22Rv1 (cell line): ENCODE measurements at regions not wholly inside any gene's neighbourhood (a gene's known extent, or its start where the extent isn't known, plus 50 kb on each side); places are given as distances from the start of the nearest gene placed in this dataset.

Experiments used
- H3K27ac ChIP-seq: fragments of 450-650 bp; 2 replicates; pipeline ENCODE4 v1.5.1; 2017
- ZFX ChIP-seq: fragments of 450-650 bp; IDR thresholded peaks from 2 replicates; pipeline ENCODE4 v1.6.1; 2017; ENCODE audit warnings: antibody characterized with exemption, borderline replicate concordance
- TF ChIP-seq, protein P1 (sequence below): fragments of 450-650 bp; IDR thresholded peaks from 2 replicates; pipeline ENCODE4 v1.5.1; 2017; ENCODE audit warnings: mild to moderate bottlenecking

DNA sequence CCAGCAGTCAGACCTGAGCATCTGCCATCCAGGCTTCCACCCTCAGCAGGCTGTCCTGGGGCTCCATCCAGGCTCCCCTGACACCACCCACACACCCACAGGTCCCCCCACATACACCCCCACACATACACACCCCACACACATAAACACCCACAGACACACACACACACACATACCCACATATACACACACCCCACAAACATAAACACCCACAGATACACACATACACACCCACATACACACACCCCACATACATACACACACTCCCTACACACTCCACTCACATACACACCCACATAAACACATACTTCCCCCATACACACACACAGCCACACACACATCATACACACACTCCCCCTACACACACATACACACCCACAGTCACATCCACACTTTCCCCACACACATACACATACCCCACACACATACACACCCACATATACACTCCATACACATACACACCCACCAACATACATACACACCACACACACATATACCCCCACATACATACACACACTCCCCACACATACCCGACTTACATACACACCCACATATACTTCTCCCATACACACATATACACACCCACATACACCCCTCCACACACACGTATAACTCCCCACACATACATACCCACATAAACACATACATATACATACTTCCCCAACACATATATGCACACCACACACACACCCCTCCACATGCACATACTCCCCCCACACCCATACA, 183.3 kb upstream of the ETAA1 start:
- H3K27ac ChIP-seq: no peak overlapping the region
- no peak for TF ChIP-seq ZFX
- TF ChIP-seq, protein P1, sequence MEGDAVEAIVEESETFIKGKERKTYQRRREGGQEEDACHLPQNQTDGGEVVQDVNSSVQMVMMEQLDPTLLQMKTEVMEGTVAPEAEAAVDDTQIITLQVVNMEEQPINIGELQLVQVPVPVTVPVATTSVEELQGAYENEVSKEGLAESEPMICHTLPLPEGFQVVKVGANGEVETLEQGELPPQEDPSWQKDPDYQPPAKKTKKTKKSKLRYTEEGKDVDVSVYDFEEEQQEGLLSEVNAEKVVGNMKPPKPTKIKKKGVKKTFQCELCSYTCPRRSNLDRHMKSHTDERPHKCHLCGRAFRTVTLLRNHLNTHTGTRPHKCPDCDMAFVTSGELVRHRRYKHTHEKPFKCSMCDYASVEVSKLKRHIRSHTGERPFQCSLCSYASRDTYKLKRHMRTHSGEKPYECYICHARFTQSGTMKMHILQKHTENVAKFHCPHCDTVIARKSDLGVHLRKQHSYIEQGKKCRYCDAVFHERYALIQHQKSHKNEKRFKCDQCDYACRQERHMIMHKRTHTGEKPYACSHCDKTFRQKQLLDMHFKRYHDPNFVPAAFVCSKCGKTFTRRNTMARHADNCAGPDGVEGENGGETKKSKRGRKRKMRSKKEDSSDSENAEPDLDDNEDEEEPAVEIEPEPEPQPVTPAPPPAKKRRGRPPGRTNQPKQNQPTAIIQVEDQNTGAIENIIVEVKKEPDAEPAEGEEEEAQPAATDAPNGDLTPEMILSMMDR: no peak

DNA sequence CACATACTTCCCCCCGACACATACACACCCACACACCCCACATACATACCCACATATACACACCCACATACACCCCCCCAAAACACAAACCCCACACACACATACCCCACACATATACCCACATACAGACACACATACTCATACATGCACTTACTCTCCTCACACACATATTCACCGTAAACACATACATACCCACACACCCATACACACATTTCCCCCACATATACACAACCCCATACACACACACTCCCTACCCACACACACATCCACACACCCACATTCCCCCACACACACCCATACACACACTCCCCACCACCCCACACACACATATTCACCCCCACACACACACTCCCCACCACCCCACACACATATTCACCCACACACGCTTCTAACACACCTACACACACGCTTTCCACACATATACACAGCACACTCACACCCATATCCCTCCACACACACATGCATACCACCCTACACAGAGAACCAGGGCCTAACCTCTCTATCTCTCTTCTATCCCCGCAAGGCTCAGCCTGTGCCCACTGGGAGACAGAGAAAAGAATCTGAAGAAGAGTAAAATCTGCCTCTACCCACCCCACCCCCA, 182.4 kb upstream of the ETAA1 start:
- no peak for TF ChIP-seq ZFX
- TF ChIP-seq, protein P1: no peak
- no peak overlapping the region for H3K27ac ChIP-seq

DNA sequence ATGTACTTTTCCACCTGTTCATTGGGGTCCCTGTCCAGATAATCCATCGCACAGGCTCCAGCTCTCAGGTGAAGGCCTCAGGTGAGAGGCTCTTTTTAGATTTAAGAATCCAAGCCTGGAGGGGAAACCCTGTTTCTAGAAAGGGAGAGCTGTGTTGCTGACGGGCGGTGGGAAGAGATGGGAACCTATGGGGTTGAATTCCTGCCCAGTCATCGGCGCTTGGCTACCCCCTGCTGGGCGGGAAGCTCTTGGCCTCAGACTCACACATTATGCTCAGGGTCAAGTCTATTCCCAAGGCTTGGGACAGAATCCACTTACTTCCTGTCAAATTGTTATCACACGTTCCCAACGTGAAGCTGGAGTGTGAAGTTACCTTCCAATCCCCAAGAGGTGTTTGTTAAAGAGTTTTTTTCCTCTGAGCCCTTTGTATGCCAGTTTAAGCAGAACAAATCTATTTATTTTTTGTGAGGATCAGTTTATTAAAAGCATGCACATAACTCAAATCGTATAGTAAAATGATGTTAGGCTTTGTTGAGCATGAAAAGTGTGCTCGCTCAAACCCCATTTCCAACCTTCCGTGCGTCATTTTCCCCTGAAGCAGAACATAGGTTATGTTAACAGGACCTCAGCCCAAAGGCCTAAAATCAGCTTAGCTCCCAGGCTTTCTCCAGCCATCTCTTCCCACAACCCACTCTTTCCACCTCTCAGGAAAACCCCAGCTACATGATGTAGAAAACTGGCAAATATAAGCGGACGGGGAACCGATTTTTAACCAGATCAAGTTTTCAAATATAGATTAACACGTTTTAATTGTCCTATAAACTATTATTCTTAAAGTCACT, 181.7 kb upstream of the ETAA1 start:
- TF ChIP-seq ZFX: no peak
- TF ChIP-seq, protein P1: peak; percentile 69

DNA sequence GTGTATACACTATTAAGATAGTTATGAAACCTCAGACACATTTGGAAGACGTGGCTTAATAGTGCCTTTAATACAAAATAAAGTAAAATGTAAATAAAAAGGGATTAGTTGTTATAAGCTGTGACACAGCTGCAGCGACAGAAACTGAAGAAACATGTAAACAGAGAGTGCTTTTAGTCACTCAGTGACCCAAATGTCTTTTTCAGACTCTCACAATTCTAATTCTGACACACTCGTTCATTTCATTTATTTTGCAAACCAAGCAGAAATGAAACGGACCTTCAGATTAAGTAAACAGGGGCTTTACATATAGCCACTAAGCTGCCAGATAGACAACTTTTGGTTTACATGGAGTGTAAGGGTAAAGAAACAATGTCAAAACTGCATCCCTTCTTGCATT, 181.0 kb upstream of the ETAA1 start:
- no peak for TF ChIP-seq ZFX
- TF ChIP-seq, protein P1: no peak
- no peak overlapping the region for H3K27ac ChIP-seq

More for the DNA sequence above, 181.7 kb upstream of the ETAA1 start:
- no peak overlapping the region for H3K27ac ChIP-seq

DNA sequence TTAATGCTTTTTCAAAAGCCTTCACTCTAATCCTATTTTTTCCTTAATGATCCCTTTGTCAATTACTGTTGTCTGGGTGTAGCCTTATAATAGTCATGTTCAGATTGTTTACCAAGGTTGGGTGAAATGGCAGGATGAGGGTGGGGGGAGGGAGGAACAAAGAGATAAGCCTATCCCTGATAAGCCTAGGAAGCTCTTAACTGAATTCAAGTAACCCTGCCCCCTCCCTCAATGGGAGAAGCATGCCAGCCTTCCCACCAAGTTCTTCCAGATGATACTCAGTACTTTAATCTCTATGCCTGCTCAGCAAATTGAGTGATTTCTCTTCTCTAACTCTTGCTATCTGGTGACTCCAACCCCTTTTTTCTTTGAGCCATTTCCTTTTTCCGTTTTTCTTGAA, 180.3 kb upstream of the ETAA1 start:
- TF ChIP-seq, protein P1: no peak
- TF ChIP-seq ZFX: no peak

DNA sequence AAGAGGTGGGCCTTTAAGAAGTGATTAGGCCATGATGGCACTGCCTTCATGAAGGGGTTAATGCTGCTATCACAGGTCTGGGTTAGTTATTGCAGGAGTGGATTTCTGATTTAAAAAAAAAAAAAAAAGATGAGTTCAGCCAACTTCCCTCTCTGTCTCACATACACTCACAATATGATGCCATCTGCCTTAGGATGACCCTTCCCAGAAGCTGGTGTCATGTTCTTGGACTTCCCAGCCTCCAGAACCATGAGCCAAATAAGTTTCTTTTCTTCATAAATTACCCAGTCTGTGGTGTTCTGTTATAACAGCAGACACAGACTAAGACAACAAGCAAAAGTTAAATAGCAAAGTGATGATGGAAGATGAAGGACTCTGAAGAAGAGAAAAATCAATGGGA, 179.7 kb upstream of the ETAA1 start:
- TF ChIP-seq ZFX: no peak
- TF ChIP-seq, protein P1: no peak
- no peak overlapping the region for H3K27ac ChIP-seq

More for the DNA sequence above, 180.3 kb upstream of the ETAA1 start:
- no peak overlapping the region for H3K27ac ChIP-seq
